ENCODE measurements at regions not wholly inside any gene's neighbourhood (a gene's known extent, or its start where the extent isn't known, plus 50 kb on each side); places are given as distances from the start of the nearest gene placed in this dataset.

DNA sequence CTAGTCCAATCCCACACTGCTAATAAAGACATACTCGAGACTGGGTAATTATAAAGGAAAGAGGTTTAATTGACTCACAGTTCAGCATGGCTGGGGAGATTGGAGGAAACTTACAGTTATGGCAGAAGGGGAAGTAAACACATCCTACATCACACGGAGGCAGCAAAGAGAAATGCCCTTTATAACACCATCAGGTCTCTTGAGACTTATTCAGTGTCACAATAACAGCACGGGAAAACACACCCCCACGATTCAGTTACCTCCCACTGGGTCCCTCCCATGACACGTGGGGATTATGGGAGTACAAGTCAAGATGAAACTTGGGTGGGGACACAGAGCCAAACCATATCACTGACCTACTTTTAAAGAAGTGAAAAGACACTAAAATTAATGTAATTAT, 1130.4 kb upstream of the SLC10A2 start:
- Histone ChIP-seq H3K4me1 (ENCODE audit: control insufficient read depth, insufficient read depth, low read length, poor library complexity, severe bottlenecking) (no peaks in the 10 kb centered on the region), H3K27me3 (replicated peaks; ENCODE audit: control insufficient read depth, insufficient read depth, low read length, poor library complexity, severe bottlenecking) (no peaks in the 10 kb centered on the region), H3K27ac (ENCODE audit: insufficient read depth, low read length, poor library complexity, severe bottlenecking) (no peak overlapping the region), H3K9me3 (ENCODE audit: control insufficient read depth, low read length) (no peaks in the 10 kb centered on the region), H3K36me3 (ENCODE audit: control insufficient read depth, insufficient read depth, low read length) (no peaks in the 10 kb centered on the region), H3K4me3 (ENCODE audit: insufficient read depth, low read depth, low read length, poor library complexity, severe bottlenecking) (no peak overlapping the region)
- no peak for DNase-seq

DNA sequence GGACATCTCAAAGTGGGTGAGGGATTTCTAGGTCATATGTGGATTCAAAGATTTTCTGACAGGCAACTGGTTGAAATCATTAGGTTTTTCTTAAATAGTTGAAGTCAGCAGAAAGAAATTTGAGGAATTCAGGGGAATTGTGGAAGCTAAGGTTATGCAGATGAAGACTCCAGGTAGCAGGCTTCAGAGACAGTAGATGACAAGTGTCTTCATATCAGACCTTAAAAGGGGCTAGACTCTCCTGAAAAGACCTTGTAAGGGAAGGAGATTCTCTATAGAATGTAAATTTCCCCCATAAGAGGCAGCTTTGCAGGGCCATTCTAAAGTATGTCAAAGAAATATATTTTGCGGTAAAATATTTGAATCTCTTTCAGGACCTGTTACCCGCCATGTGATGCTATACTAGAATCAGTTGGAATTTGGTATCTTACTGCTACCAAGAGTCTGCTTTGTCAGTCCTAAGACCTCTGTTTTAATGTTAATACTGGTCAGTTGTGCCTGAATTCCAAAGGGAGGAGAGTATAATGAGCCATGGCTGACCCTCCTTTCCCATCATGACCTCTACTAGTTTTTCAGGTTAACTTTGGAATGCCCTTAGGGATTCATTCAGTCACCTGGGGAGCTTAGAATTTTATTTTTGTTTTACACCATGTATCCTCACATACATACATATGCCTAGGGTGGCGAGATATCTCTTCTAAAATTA, 1115.5 kb upstream of the SLC10A2 start:
- Histone ChIP-seq H3K9me3 (ENCODE audit: control insufficient read depth, low read length) (no peaks in the 10 kb centered on the region), H3K27ac (ENCODE audit: insufficient read depth, low read length, poor library complexity, severe bottlenecking) (no peak overlapping the region), H3K27me3 (replicated peaks; ENCODE audit: control insufficient read depth, insufficient read depth, low read length, poor library complexity, severe bottlenecking) (no peaks in the 10 kb centered on the region), H3K4me3 (ENCODE audit: insufficient read depth, low read depth, low read length, poor library complexity, severe bottlenecking) (no peak overlapping the region), H3K4me1 (ENCODE audit: control insufficient read depth, insufficient read depth, low read length, poor library complexity, severe bottlenecking) (no peaks in the 10 kb centered on the region), H3K36me3 (ENCODE audit: control insufficient read depth, insufficient read depth, low read length) (no peaks in the 10 kb centered on the region)
- DNase-seq = no peak

DNA sequence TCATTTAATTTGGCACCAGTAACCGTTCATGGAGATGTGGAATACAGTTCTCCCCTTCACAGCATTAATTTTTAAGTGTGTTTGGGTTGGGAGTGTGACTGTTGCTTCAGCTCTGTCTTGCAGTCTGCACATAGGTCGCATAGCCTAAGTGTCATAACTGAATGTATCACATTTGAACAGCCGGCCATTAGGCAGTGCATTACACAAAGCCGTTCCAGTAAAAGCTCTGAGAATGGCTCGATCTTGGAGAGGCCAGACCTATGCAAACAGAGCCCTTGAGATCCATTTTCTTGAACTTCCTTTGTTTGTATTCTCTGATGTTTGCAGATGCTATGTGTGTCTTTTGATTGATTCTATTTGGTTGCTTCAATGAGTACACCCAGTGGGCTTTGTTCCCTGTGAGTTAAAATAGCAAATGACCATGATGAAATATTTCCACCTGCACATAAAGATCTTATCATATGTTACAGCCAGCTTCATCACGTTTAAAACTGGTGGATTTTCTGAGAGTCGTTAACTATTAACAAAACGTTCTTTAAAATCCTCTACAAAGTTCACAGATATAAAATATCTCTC, 1104.9 kb upstream of the SLC10A2 start:
- DNase-seq = no peak
- Histone ChIP-seq H3K27me3 (replicated peaks; ENCODE audit: control insufficient read depth, insufficient read depth, low read length, poor library complexity, severe bottlenecking) (no peaks in the 10 kb centered on the region), H3K4me3 (ENCODE audit: insufficient read depth, low read depth, low read length, poor library complexity, severe bottlenecking) (no peak overlapping the region), H3K36me3 (ENCODE audit: control insufficient read depth, insufficient read depth, low read length) (no peaks in the 10 kb centered on the region), H3K4me1 (ENCODE audit: control insufficient read depth, insufficient read depth, low read length, poor library complexity, severe bottlenecking) (no peaks in the 10 kb centered on the region), H3K27ac (ENCODE audit: insufficient read depth, low read length, poor library complexity, severe bottlenecking) (no peak overlapping the region), H3K9me3 (ENCODE audit: control insufficient read depth, low read length) (no peaks in the 10 kb centered on the region)

DNA sequence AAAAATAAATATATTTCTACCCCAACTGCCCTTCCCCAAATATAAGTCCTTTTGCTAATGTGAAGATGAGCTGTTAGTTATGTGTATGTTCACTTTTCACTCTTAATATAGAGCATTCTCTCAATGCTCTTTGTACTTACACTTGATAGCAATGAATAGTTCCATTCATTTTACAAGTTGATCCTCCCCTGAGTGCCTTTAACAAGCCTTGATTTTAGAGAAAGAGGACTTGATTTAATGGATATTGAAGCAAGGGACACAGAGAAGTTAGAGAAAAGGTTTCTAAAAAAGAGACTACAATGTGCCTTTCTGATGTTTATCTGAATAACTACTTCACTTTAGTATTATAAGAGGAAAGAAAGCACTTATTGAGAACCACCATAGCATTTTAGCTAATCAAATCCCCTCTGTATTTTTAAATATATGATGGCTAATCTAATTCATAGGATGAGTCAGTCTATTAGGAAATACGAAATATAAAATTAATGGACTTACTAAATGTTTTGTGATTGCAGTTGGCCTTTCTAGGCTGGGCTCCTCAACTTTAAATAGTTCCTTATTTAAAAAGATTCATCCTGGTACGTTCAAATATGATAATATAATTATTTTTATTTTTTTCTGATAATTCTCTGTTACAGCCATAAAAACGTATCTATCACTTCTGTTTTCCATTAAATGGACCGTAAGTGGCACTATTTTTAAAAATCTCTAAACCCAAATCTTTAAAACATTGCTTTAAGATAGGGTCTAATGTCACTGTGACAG, 1097.8 kb upstream of the SLC10A2 start:
- no peak for DNase-seq
- Histone ChIP-seq H3K4me3 (ENCODE audit: insufficient read depth, low read depth, low read length, poor library complexity, severe bottlenecking) (no peak overlapping the region), H3K27me3 (replicated peaks; ENCODE audit: control insufficient read depth, insufficient read depth, low read length, poor library complexity, severe bottlenecking) (no peaks in the 10 kb centered on the region), H3K36me3 (ENCODE audit: control insufficient read depth, insufficient read depth, low read length) (no peaks in the 10 kb centered on the region), H3K27ac (ENCODE audit: insufficient read depth, low read length, poor library complexity, severe bottlenecking) (no peak overlapping the region), H3K4me1 (ENCODE audit: control insufficient read depth, insufficient read depth, low read length, poor library complexity, severe bottlenecking) (no peaks in the 10 kb centered on the region), H3K9me3 (ENCODE audit: control insufficient read depth, low read length) (no peaks in the 10 kb centered on the region)

DNA sequence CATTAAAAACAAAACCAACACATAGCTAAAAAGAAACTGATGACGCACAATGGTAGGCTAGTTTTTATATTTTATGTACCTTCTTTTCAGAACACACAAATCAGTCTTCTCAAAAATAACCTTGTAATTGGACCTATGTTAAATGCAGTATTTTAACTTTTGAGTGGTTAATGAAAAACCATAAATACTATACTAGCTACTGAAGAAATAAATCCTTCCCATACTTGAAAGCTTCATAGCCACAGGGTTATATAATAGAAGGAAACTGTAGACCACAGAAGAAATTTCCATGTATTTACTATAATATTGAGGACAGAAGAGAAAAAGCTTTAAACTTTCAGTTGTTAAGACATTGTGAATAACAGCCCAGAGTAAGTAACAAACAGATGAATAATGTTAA, 1094.3 kb upstream of the SLC10A2 start:
- Histone ChIP-seq H3K4me3 (ENCODE audit: insufficient read depth, low read depth, low read length, poor library complexity, severe bottlenecking) (no peak overlapping the region), H3K4me1 (ENCODE audit: control insufficient read depth, insufficient read depth, low read length, poor library complexity, severe bottlenecking) (no peaks in the 10 kb centered on the region), H3K36me3 (ENCODE audit: control insufficient read depth, insufficient read depth, low read length) (no peaks in the 10 kb centered on the region), H3K27ac (ENCODE audit: insufficient read depth, low read length, poor library complexity, severe bottlenecking) (no peak overlapping the region), H3K9me3 (ENCODE audit: control insufficient read depth, low read length) (no peaks in the 10 kb centered on the region), H3K27me3 (replicated peaks; ENCODE audit: control insufficient read depth, insufficient read depth, low read length, poor library complexity, severe bottlenecking) (no peaks in the 10 kb centered on the region)
- no peak for DNase-seq

DNA sequence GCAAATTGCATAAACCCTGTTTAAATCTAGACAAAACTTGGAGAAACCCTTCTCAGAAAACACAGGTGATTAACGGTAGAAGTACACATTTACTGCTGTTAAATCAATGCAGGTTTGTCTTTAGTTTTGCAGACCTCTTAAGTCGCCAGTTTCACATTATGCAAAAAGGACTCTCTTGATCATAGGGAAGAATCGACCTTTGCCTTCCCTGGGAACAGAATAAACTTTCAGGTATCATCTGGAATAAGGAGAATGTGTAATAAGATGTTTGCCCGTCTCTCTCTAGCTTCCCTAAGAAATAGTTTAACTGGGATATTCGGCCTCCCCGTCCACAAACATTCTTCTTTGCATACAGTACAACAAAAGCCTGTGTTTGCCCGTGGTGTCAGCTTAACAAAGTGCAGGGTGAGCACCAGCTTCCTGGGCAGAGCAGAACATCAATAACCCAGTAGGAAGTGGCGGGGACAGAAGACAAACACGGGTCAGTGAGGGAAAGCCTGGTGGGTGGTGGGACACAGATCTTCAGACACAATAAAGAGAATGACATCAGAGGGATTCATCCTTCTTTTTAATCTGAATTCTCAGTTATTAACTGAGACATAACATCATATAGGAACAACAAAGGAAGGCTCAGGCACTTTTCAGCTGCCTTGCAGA, 1077.7 kb upstream of the SLC10A2 start:
- no peaks in the 10 kb centered on the region for H3K27me3 ChIP-seq (replicated peaks; ENCODE audit: control insufficient read depth, insufficient read depth, low read length, poor library complexity, severe bottlenecking)
- no peak overlapping the region for H3K4me3 ChIP-seq (ENCODE audit: insufficient read depth, low read depth, low read length, poor library complexity, severe bottlenecking)
- no peaks in the 10 kb centered on the region for H3K9me3 ChIP-seq (ENCODE audit: control insufficient read depth, low read length)
- no peaks in the 10 kb centered on the region for H3K36me3 ChIP-seq (ENCODE audit: control insufficient read depth, insufficient read depth, low read length)
- no peak for DNase-seq
- no peaks in the 10 kb centered on the region for H3K4me1 ChIP-seq (ENCODE audit: control insufficient read depth, insufficient read depth, low read length, poor library complexity, severe bottlenecking)
- H3K27ac ChIP-seq (ENCODE audit: insufficient read depth, low read length, poor library complexity, severe bottlenecking) = no peak overlapping the region

DNA sequence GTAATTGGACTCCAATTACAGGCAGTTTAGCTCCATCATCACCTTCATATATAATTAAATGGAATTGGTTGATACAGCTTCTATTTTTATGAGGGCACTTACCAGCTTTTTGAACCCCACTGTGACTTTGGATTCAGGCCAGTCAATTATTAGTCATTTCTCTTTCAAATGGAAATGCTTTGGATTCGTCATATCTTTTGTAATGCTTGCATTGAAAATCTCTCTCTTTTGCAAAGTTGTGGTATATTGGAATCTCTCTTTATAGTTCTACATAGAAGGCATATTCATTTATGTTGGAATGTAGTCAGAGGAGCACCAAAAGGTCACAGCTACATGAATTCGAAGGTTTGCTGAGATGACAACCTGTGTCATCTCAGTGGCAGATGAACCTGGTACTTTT, 1074.3 kb upstream of the SLC10A2 start:
- no peaks in the 10 kb centered on the region for H3K36me3 ChIP-seq (ENCODE audit: control insufficient read depth, insufficient read depth, low read length)
- no peak overlapping the region for H3K4me3 ChIP-seq (ENCODE audit: insufficient read depth, low read depth, low read length, poor library complexity, severe bottlenecking)
- no peaks in the 10 kb centered on the region for H3K27me3 ChIP-seq (replicated peaks; ENCODE audit: control insufficient read depth, insufficient read depth, low read length, poor library complexity, severe bottlenecking)
- no peaks in the 10 kb centered on the region for H3K9me3 ChIP-seq (ENCODE audit: control insufficient read depth, low read length)
- DNase-seq = no peak
- H3K4me1 ChIP-seq (ENCODE audit: control insufficient read depth, insufficient read depth, low read length, poor library complexity, severe bottlenecking) = no peaks in the 10 kb centered on the region
- no peak overlapping the region for H3K27ac ChIP-seq (ENCODE audit: insufficient read depth, low read length, poor library complexity, severe bottlenecking)

DNA sequence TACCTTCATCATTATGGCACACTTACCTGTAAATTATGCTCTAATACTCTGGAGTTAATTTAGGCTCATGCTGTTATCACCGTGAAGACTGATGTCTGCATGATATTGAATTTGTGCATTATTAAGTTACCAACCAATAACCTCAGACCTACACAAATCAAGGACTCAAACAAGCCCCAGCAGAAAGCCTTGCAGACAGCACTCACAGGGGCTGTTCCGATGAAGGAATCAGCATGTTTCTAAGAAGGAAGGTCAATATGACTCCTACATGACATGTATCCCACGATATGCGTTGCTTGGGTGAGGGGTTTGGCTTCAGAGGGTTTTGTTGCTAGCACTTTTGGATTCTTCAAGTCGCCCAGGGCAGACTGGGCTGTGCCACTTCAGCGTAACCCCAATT, 1071.2 kb upstream of the SLC10A2 start:
- DNase-seq = no peak
- Histone ChIP-seq H3K4me3 (ENCODE audit: insufficient read depth, low read depth, low read length, poor library complexity, severe bottlenecking) (no peak overlapping the region), H3K27me3 (replicated peaks; ENCODE audit: control insufficient read depth, insufficient read depth, low read length, poor library complexity, severe bottlenecking) (no peaks in the 10 kb centered on the region), H3K27ac (ENCODE audit: insufficient read depth, low read length, poor library complexity, severe bottlenecking) (no peak overlapping the region), H3K4me1 (ENCODE audit: control insufficient read depth, insufficient read depth, low read length, poor library complexity, severe bottlenecking) (no peaks in the 10 kb centered on the region), H3K36me3 (ENCODE audit: control insufficient read depth, insufficient read depth, low read length) (no peaks in the 10 kb centered on the region), H3K9me3 (ENCODE audit: control insufficient read depth, low read length) (no peaks in the 10 kb centered on the region)

DNA sequence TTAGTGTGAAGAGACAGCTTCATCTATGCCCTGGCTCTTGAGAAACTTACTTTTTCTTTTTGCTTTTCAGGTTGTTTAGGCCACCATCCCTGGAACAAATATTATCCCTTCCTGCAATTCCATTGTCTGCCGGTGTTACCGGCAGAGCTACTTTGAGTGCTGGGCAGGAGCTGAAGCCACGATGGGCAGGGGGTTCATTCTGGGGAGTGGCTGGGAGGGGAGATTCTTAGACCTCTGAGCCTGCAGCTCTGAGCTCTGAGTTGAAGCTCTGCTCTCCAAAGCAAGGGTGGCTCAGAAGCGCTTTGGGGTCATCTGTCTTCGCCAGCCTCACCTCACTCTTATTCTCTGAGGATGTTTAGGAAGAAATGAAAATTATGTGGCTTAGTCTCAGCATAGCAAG, 1066.6 kb upstream of the SLC10A2 start:
- no peak overlapping the region for H3K4me3 ChIP-seq (ENCODE audit: insufficient read depth, low read depth, low read length, poor library complexity, severe bottlenecking)
- no peaks in the 10 kb centered on the region for H3K4me1 ChIP-seq (ENCODE audit: control insufficient read depth, insufficient read depth, low read length, poor library complexity, severe bottlenecking)
- H3K27ac ChIP-seq (ENCODE audit: insufficient read depth, low read length, poor library complexity, severe bottlenecking) = no peak overlapping the region
- no peaks in the 10 kb centered on the region for H3K36me3 ChIP-seq (ENCODE audit: control insufficient read depth, insufficient read depth, low read length)
- no peaks in the 10 kb centered on the region for H3K27me3 ChIP-seq (replicated peaks; ENCODE audit: control insufficient read depth, insufficient read depth, low read length, poor library complexity, severe bottlenecking)
- H3K9me3 ChIP-seq (ENCODE audit: control insufficient read depth, low read length) = no peaks in the 10 kb centered on the region
- no peak for DNase-seq

DNA sequence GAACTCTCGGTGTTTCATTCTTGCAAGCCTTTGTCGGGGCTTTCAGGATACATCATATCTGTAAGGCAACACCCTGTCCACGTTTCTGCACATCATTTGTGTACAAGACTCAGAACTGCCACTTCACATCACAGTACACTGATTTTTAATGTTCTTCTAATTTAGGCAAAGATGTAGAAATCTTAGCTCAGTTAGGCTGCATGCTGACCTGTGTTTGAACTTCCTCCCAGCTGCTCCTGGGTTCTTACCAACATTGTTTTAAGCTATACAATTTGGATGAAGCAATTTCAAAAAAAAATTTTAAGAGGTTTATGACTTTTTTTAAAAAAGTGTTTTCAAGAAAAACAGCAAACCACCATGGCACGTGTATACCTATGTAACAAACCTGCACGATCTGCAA, 1047.9 kb upstream of the SLC10A2 start:
- Histone ChIP-seq H3K27ac (ENCODE audit: insufficient read depth, low read length, poor library complexity, severe bottlenecking) (no peak overlapping the region), H3K9me3 (ENCODE audit: control insufficient read depth, low read length) (no peaks in the 10 kb centered on the region), H3K4me3 (ENCODE audit: insufficient read depth, low read depth, low read length, poor library complexity, severe bottlenecking) (no peak overlapping the region), H3K27me3 (replicated peaks; ENCODE audit: control insufficient read depth, insufficient read depth, low read length, poor library complexity, severe bottlenecking) (no peaks in the 10 kb centered on the region), H3K36me3 (ENCODE audit: control insufficient read depth, insufficient read depth, low read length) (no peaks in the 10 kb centered on the region), H3K4me1 (ENCODE audit: control insufficient read depth, insufficient read depth, low read length, poor library complexity, severe bottlenecking) (no peaks in the 10 kb centered on the region)
- no peak for DNase-seq
